Stimulated activated CD4-positive, alpha-beta T cell treated with anti-CD3 and anti-CD28 coated beads, Interleukin-12 subunit alpha, Interleukin-12 subunit beta, amount 100 ng/mL, for 24 hours (primary cell): ENCODE measurements at regions not wholly inside any gene's neighbourhood (a gene's known extent, or its start where the extent isn't known, plus 50 kb on each side); places are given as distances from the start of the nearest gene placed in this dataset.
A peak's percentile ranks its signal among the peaks of the same experiment; 100 is the strongest.

Source experiments
- DNase-seq, 2 experiments: peaks; one replicate each; pipeline ENCODE4 v3.0.0-alpha.2; 2020; ENCODE audit warnings: low read depth in 2 of 2

DNA sequence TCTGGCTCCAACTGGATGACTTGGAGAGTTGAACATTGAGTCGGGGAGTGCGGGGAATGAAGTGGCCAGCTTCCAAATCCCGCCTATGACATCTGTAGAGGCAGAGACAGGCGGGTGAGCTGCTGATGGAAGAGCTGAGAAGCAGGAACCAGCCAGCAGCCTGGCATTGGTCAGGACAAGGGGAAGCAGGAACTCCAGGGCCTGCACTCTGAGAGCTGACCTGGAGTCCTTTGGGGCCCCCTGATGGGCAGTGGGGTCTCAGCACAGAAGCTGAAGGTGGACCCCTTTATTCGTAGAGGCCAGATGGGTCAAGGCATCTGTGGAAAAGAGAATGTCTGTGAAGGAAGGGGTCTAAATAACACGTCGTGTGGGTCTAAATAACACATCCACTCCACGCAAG is 57.0 kb downstream of the SEC61G start:
- DNase-seq, result no peak

DNA sequence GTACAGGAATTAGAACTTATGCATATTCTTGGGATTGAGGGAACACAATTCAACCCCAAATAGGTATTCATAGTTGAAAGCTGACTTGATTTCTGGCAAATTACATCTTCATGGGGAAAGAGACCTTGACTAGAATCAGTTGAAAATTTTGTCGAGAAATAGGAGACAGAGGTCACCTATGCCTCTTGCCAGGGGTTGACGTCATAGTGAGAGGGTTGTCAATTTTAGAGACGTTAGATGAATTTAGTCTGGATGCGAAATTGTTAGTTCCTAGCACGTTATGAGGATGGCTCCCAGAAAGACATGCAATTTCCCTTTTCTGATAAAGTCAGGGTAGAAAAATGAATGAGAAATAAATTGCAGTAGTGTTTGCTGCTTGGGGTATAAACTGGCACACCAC is 59.3 kb downstream of the SEC61G start:
- DNase-seq, result no peak

- no peak for DNase-seq
These were observed 61.3 kb downstream of the SEC61G start for GRCh38 chr7:54697659-54698186.

DNA sequence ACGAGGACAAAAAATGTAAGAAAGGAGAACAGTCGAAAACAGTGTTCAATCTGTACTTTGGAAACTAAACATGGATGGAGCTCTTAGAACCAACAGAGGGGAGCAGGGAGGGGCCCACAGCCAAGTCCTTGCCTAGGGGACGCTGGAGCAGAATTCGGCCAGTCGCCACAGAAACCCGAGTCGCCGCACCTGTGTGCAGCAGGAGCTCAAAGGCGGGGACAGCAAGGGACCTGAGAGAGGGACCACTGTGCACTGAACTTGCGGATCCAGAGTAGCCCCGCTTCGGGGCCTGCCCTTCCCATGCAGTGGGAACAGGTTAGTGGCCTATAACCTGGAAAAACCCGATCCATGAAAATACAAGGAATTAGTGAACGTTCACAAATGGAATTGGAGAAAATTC is 68.1 kb downstream of the SEC61G start:
- DNase-seq, result no peak

GRCh38 chr7:54690050-54690443 is 69.0 kb downstream of the SEC61G start:
- no peak for DNase-seq

DNA sequence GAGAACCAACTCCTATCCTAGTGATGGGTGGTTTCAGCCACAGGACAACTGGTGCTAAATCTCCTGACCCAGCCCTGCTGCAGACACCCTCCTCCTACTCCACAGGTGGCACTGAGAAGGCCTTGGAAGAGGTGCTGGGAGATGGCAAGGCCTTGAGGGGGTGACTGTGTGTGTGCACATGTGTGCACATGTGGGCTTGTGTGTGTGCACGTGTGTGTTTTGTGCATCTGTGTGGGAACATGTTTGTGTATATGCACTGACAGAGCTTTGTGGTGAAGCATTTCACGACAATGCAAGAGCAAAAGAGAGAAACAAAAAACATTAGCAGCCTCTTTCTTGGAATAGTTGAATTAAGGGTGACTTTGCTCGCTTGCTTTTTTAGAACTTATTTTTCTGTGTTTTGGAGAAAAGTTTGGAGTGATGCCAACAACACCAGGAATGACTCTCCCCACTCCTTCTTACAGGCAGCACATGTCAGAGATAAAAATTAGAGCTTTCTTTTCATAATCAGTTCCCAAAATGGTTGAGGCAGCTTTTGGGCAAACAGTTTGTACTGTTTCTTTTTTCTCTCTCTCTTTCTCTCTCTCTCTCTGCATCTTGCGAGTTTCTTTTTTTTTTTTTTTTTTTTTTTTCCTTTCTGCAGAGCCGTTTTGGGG is 69.5 kb downstream of the SEC61G start:
- DNase-seq, result no peak

- DNase-seq, result no peak
These were observed 71.4 kb downstream of the SEC61G start for GRCh38 chr7:54687462-54688212.

DNA sequence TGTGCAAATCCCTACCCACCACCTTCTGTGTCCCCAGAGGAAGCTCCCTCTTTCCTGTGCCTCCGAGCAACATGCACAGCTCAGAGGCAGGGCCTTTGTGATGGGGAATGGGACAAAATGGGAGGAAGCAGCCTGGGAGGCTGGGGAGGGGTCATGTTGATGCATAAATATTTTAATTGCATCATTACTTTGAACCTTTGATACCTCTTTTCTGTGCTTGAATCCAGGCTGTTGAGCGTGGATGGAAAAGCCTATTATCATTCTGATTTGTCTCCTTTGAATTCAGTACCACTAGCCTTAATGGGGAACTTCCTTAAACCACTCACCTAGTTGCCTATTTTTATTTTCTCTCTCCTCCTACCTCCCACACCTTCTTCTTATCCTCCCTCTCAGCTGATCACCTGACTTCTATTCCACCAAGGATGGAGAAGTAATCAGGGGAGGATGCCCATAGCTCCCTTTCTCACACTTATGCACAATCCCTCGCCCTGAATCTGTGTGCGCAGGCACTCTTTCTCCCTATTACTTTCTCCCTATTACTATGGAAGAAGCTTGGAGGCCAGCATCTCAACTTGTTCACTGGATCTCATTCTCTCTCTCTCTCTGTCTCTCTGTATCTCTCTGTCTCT is 78.5 kb downstream of the SEC61G start:
- no peak for DNase-seq

- no peak for DNase-seq
These were observed 79.6 kb downstream of the SEC61G start for GRCh38 chr7:54679490-54679817.

GRCh38 chr7:54678763-54679489 is 80.1 kb downstream of the SEC61G start:
- no peak for DNase-seq

DNA sequence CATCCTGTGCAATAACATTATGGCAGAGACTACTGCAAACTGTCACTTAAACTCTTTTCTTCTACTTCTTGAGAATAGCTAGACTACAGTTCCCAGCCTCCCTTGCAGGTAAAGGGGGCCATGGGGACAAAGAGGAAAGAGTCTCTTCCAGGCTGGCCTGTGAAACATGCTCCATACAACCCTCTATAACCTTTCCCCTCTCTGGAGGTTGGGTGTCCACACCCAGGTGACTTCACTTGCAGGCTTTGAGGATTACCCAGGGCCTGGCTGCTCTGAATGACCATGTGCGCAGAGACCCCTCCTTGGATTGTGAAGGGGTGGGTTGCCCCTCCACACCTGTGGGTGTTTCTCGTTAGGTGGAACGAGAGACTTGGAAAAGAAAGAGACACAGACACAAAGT is 84.1 kb downstream of the SEC61G start:
- no peak for DNase-seq

GRCh38 chr7:54672519-54672918 is 86.5 kb downstream of the SEC61G start:
- DNase-seq, result no peak

DNA sequence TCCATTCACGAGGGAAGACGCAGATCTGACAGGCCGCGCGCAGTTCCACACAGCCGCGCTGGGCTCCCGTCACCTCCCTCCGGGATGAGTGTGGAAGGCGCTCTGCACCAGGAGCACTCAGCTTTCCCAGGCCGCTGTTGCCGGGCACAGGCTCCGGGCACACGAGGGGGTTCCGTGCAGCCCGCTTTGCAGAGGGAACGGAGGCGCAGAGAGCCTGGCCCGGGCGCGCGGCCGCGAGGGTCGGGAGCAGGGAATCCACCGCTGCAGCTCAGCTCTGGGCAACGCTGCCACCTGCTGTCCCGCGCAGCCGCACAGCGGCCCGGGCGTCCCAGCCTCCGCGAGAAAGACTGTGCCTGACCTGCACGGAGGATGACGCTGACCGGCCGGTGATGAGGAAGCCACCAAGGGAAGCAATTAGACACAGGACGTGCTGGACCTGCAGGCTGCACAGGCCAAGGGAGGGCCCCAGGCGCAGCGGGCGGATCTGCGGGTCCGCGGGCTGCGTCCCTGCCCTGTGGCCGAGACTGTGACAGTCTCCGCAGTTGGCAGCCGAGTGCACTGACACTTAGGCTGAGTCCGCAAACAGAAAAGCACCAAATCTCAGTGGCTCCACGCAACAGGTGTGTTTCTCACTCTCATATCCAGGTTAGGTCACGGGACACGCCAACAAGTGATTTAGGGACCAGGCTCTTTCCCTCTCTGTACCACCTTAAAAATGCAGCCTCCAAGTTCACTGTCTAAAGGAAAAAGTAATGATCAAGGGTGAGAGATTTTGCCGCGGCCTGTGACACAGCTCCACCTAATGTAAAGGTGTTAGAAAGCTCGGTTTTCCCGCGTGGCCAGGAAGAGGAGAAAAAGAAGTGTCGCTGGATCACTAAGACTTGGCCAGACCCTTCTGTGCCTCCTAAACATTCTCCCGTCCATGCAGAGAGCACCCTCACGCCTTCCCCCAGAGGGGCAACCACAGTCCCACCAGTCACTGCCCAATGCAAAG is 94.5 kb downstream of the SEC61G start:
- DNase-seq, result peak in 1 of 2 experiments; percentile 20

DNA sequence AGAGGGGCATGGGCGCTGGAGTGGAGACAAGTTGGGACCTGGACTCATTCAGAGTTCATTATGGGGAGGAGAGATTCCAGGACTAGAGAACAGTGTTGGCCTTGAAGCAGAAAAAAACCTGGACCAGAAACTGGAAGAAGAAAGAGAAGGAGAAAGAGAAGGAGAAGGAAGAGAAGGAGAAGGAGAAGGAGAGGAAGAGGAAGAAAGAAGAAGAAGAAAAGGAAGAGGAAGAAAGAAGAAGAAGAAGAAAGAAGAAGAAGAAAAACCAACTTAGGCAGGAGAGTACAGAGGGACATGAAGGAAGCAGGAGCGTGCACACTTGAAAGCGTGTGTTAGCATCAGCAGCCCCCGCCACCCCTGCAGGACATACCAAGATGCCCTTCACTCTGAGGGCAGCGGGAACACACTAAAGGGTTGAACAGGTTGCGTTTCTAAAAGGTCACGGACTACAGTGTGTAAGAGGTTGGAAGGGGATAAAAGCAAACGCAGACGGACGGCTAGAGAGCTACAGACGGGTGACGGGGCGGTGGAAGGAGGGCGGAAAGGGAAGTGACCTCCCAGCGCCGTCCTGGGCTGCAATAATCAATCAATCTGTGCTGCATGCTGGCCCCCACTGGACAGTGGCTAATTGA is 95.3 kb downstream of the SEC61G start:
- no peak for DNase-seq

DNA sequence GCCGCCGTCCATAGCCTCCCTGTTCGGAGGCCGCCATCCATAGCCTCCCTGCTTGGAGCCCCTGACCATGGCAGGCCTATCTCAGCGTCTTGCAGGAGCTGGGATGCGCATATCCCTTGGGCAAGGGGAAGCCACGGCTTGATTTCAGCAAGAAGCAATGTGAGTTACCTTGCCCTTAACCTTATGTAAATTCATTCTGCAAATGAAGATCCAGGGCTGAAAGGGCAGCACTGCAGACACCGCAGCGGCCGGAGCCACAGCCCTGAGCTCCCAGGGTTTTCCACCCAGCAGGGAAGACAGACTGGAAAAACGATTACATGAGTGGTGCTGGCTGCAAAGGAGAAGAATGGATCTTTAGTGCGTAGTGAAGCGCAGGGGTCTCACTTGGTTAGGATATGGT is 95.8 kb downstream of the SEC61G start:
- DNase-seq, result no peak

DNA sequence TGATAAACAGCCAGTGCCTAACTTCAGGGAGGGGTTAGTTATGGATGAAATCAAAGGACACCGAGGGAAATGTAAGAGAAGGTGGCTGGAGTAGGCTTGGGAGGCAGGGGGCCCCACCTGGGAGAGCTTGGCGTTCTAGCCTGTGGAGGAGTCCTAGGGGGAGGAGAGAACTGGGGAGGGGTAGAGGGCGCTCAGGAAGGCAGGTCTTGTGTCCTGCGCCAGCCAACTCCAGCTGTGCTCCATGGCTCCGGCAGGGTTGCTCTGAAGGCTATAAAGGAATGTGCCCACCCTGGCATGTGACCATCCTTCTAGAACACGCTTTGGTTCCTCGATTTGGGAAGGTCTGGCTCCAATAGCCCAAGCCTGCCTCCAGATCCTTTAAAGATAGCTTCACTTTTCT is 96.3 kb downstream of the SEC61G start:
- DNase-seq, result no peak

- no peak for DNase-seq
These were observed 105.1 kb downstream of the SEC61G start for GRCh38 chr7:54653905-54654304.

- no peak for DNase-seq
These were observed 100.9 kb downstream of the VSTM2A start for GRCh38 chr7:54643064-54643463.

DNA sequence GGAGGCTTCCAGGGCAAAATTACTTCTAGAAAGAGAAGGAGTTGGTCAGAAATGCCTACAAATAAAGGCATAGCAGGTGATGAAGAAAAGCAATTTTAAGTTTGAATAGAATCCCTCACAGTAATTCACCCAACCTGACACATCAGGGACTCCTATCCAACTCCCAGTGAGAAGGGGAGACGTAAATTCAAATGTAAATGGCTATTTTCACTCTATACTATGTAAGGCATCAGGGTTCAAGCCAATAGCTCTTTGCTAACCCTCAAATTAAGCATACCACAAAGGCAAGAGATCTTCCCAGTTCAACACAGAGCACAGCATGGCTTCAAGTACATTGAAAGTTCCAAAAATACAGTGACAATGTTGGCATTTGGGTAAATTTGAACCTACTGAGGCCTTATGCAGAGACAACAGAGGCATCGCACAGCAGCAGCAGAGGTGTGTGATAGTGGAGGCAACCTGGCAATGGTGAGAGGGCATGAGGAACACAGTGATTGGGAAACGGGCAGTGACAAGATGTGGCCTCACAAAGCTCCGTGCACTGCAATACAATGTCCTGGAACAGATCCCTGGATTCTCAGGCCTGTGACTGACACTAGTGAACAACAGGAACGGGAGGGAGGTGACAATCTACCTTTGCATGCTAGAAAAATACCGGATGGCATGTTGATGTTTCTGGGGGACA is 95.7 kb downstream of the VSTM2A start:
- no peak for DNase-seq

DNA sequence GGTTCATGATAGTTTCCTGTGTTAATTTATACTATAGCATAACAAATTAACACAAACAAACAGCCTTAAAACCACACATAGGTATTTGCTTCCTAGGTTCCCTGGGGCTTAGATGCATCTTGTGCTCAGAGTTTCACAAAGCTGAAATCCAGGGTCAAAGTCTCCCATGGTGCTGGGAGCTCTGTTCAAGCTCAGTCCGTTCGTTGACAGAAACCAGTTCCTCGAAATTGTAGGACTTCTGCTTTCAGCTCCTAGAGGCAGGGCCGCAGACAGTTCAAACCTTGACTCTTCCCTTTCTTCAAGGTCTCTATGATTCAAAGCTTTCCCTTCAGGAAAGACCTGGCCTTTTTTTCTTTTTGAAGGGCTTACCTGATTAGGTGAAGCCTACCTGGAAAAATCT is 90.5 kb downstream of the VSTM2A start:
- no peak for DNase-seq
